Neural cell (in vitro differentiated cells): ENCODE measurements at regions not wholly inside any gene's neighbourhood (a gene's known extent, or its start where the extent isn't known, plus 50 kb on each side); places are given as distances from the start of the nearest gene placed in this dataset.
"Not testable (repeated sequence)": the region's sequence is repeated elsewhere in the genome, so short reads cannot be mapped to it uniquely, and the experiment has no call there.

Experiments used
- H2AFZ ChIP-seq: fragments of 200-600, 300-800 bp; sonication (generic), shearing (Covaris generic); 2 replicates; pipeline ENCODE4 v1.6.0; 2014; ENCODE audit warnings: low read depth, mild to moderate bottlenecking, antibody characterized with exemption, low read length, moderate library complexity
- H3F3A ChIP-seq: fragments of 200-600 bp; shearing (Covaris generic); 2 replicates; pipeline ENCODE4 v1.6.1; 2016; ENCODE audit warnings: mild to moderate bottlenecking, moderate library complexity, mixed read lengths, antibody characterized with exemption, low read length; ENCODE audit not compliant: insufficient read depth, poor library complexity, severe bottlenecking
- H3K27ac ChIP-seq: fragments of 200-600, 300-800 bp; sonication (generic), shearing (Covaris generic); 2 replicates; pipeline ENCODE4 v1.5.1; 2014; ENCODE audit warnings: mild to moderate bottlenecking, low read length, moderate library complexity
- H3K27me3 ChIP-seq: fragments of 300-800, 200-600 bp; sonication (generic), shearing (Covaris generic); 2 replicates; pipeline ENCODE4 v1.6.0; 2014; ENCODE audit warnings: mild to moderate bottlenecking, low read depth, low read length, moderate library complexity; ENCODE audit not compliant: insufficient read depth
- H3K36me3 ChIP-seq: fragments of 300-800, 200-600 bp; sonication (generic), shearing (Covaris generic); 2 replicates; pipeline ENCODE4 v1.5.1; 2014; ENCODE audit warnings: mild to moderate bottlenecking, antibody characterized with exemption, low read length, moderate library complexity; ENCODE audit not compliant: insufficient read depth
- H3K4me2 ChIP-seq: fragments of 300-800, 200-600 bp; sonication (generic), shearing (Covaris generic); 2 replicates; pipeline ENCODE4 v1.6.0; 2014; ENCODE audit warnings: mild to moderate bottlenecking, low read length
- H3K4me3 ChIP-seq: fragments of 300-800, 200-600 bp; sonication (generic), shearing (Covaris generic); 2 replicates; pipeline ENCODE4 v1.5.1; 2014; ENCODE audit warnings: mild to moderate bottlenecking, low read length, moderate library complexity
- H3K79me2 ChIP-seq: fragments of 200-600 bp; shearing (Covaris generic); replicated peaks from 2 replicates; pipeline ENCODE4 v1.6.0; 2014; ENCODE audit warnings: mild to moderate bottlenecking, low read length, moderate library complexity; ENCODE audit not compliant: insufficient read depth
- H3K9ac ChIP-seq: fragments of 300-800, 200-600 bp; sonication (generic), shearing (Covaris generic); 2 replicates; pipeline ENCODE4 v1.6.1; 2016; ENCODE audit warnings: mild to moderate bottlenecking, low read length, mixed read lengths
- H3K9me2 ChIP-seq: fragments of 200-600 bp; shearing (Covaris generic); 2 replicates; pipeline ENCODE4 v1.6.1; 2016; ENCODE audit warnings: mild to moderate bottlenecking, low read length, mixed read lengths; ENCODE audit not compliant: insufficient read depth
- H3K9me3 ChIP-seq: fragments of 200-600, 300-800 bp; sonication (generic), shearing (Covaris generic); 2 replicates; pipeline ENCODE4 v1.6.1; 2016; ENCODE audit warnings: mild to moderate bottlenecking, mixed run types, low read length, moderate library complexity, mixed read lengths
- H4K20me1 ChIP-seq: fragments of 200-600 bp; shearing (Covaris generic); 2 replicates; pipeline ENCODE4 v1.6.1; 2016; ENCODE audit warnings: mild to moderate bottlenecking, mixed run types; ENCODE audit not compliant: insufficient read depth
- EP300 ChIP-seq: fragments of 450-650 bp; conservative IDR thresholded peaks from 2 replicates; pipeline ENCODE4 v1.6.1; 2014; ENCODE audit warnings: antibody characterized with exemption, mild to moderate bottlenecking, moderate library complexity; ENCODE audit not compliant: poor library complexity, severe bottlenecking
- EZH2 ChIP-seq: fragments of 200-600, 300-800 bp; shearing (Covaris generic), sonication (generic); IDR thresholded peaks from 2 replicates; pipeline ENCODE4 v1.6.1; 2014; ENCODE audit warnings: antibody characterized with exemption, low read length, borderline replicate concordance, mild to moderate bottlenecking; ENCODE audit not compliant: insufficient read depth, poor library complexity, severe bottlenecking
- MXI1 ChIP-seq: fragments of 450-650 bp; conservative IDR thresholded peaks from 2 replicates; pipeline ENCODE4 v1.6.1; 2014; ENCODE audit warnings: antibody characterized with exemption, mild to moderate bottlenecking; ENCODE audit not compliant: poor library complexity, severe bottlenecking
- POLR2AphosphoS5 ChIP-seq: IDR thresholded peaks from 2 replicates; pipeline ENCODE4 v1.6.1; 2012
- RAD21 ChIP-seq: fragments of 450-650 bp; conservative IDR thresholded peaks from 2 replicates; pipeline ENCODE4 v1.6.1; 2014; ENCODE audit warnings: antibody characterized with exemption, mild to moderate bottlenecking, moderate library complexity
- SMC3 ChIP-seq: fragments of 450-650 bp; conservative IDR thresholded peaks from 2 replicates; pipeline ENCODE4 v1.6.1; 2014; ENCODE audit warnings: antibody characterized with exemption, mild to moderate bottlenecking, moderate library complexity; ENCODE audit not compliant: poor library complexity
- TAF1 ChIP-seq: IDR thresholded peaks from 2 replicates; pipeline ENCODE4 v1.6.1; 2012; ENCODE audit warnings: low read depth
- TF ChIP-seq, protein P1 (sequence below): fragments of 450-650 bp; IDR thresholded peaks from 2 replicates; pipeline ENCODE4 v1.5.1; 2014; ENCODE audit warnings: antibody characterized with exemption, mild to moderate bottlenecking, moderate library complexity; ENCODE audit not compliant: poor library complexity, severe bottlenecking
- TF ChIP-seq, protein P2 (sequence below): IDR thresholded peaks from 2 replicates; pipeline ENCODE4 v1.6.1; 2012; ENCODE audit warnings: borderline replicate concordance

DNA sequence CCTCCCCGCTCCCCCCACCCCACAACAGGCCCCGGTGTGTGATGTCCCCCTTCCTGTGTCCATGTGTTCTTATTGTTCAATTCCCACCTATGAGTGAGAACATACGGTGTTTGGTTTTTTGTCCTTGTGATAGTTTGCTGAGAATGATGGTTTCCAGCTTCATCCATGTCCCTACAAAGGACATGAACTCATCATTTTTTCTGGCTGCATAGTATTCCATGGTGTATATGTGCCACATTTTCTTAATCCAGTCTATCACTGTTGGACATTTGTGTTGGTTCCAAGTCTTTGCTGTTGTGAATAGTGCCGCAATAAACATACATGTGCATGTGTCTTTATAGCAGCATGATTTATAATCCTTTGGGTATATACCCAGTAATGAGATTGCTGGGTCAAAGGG lies 104.3 kb downstream of the MTPN start:
- H3K27ac ChIP-seq: not testable (repeated sequence)

DNA sequence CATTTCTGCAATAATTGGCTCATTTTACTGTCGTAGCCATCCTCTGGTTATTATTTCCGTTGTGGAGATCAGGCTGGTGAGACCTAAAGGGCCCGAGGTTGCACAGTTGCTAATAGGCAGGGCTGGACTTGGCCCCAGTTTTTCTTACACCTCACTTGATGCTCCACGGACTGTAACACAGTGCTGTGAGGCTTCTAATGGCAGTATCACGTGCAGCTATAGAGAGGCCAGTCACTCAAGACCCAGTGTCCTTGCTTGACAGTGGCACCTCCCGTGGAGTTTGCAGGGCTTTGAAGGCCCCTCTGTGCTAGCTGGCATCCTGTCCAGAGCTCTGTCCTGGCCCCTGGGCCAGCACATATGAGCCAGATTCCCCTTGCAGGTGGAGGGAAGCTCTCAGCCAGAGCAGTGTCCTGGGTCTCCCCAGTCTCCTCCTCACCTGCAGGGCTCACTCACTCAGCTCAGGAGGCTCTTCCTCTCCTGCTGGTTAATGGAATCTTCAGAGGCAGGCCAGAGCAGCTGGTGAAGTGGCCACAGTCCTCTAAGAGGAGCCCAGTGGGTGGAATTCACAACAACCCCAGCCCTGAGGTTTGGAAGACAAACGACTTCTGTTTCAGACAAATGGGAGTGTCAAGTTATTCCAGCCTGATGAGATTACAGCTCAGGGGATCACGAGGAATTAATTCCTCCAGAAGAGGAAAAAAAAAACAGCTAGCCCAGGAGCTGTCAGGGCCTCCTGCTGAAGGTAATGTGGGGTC lies 114.2 kb upstream of the FAM180A start:
- H3K79me2 ChIP-seq: no peaks in the 10 kb centered on the region
- H3F3A ChIP-seq: no peaks in the 10 kb centered on the region
- H3K36me3 ChIP-seq: no peaks in the 10 kb centered on the region
- H3K9ac ChIP-seq: no peak overlapping the region
- no peak overlapping the region for H3K4me3 ChIP-seq
- no peaks in the 10 kb centered on the region for H3K27me3 ChIP-seq
- no peaks in the 10 kb centered on the region for H3K9me3 ChIP-seq
- no peak overlapping the region for H2AFZ ChIP-seq
- no peaks in the 10 kb centered on the region for H3K9me2 ChIP-seq
- H4K20me1 ChIP-seq: no peaks in the 10 kb centered on the region
- TF ChIP-seq TAF1 (no peak), EP300 (no peak), RAD21 (no peak), EZH2 (no peak), POLR2AphosphoS5 (no peak), MXI1 (no peak), SMC3 (no peak)
- TF ChIP-seq, protein P1, sequence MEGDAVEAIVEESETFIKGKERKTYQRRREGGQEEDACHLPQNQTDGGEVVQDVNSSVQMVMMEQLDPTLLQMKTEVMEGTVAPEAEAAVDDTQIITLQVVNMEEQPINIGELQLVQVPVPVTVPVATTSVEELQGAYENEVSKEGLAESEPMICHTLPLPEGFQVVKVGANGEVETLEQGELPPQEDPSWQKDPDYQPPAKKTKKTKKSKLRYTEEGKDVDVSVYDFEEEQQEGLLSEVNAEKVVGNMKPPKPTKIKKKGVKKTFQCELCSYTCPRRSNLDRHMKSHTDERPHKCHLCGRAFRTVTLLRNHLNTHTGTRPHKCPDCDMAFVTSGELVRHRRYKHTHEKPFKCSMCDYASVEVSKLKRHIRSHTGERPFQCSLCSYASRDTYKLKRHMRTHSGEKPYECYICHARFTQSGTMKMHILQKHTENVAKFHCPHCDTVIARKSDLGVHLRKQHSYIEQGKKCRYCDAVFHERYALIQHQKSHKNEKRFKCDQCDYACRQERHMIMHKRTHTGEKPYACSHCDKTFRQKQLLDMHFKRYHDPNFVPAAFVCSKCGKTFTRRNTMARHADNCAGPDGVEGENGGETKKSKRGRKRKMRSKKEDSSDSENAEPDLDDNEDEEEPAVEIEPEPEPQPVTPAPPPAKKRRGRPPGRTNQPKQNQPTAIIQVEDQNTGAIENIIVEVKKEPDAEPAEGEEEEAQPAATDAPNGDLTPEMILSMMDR: no peak
- TF ChIP-seq, protein P2, sequence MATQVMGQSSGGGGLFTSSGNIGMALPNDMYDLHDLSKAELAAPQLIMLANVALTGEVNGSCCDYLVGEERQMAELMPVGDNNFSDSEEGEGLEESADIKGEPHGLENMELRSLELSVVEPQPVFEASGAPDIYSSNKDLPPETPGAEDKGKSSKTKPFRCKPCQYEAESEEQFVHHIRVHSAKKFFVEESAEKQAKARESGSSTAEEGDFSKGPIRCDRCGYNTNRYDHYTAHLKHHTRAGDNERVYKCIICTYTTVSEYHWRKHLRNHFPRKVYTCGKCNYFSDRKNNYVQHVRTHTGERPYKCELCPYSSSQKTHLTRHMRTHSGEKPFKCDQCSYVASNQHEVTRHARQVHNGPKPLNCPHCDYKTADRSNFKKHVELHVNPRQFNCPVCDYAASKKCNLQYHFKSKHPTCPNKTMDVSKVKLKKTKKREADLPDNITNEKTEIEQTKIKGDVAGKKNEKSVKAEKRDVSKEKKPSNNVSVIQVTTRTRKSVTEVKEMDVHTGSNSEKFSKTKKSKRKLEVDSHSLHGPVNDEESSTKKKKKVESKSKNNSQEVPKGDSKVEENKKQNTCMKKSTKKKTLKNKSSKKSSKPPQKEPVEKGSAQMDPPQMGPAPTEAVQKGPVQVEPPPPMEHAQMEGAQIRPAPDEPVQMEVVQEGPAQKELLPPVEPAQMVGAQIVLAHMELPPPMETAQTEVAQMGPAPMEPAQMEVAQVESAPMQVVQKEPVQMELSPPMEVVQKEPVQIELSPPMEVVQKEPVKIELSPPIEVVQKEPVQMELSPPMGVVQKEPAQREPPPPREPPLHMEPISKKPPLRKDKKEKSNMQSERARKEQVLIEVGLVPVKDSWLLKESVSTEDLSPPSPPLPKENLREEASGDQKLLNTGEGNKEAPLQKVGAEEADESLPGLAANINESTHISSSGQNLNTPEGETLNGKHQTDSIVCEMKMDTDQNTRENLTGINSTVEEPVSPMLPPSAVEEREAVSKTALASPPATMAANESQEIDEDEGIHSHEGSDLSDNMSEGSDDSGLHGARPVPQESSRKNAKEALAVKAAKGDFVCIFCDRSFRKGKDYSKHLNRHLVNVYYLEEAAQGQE: no peak
- H3K27ac ChIP-seq: no peak overlapping the region
- H3K4me2 ChIP-seq: no peak overlapping the region

More for the DNA sequence above, 104.3 kb downstream of the MTPN start:
- H4K20me1 ChIP-seq, H3K4me3 ChIP-seq, H3K4me2 ChIP-seq, H3K79me2 ChIP-seq, H3K9me2 ChIP-seq, H3K27me3 ChIP-seq, H3K9me3 ChIP-seq, H3F3A ChIP-seq, H2AFZ ChIP-seq, H3K9ac ChIP-seq, H3K36me3 ChIP-seq: not testable (repeated sequence)
